Astrocyte of the cerebellum (primary cell): ENCODE measurements at regions not wholly inside any gene's neighbourhood (a gene's known extent, or its start where the extent isn't known, plus 50 kb on each side); places are given as distances from the start of the nearest gene placed in this dataset.

Experiments
- DNase-seq: peaks from one replicate; pipeline ENCODE4 v3.0.0-alpha.2; 2011; ENCODE audit warnings: low read depth
- H3K4me3 ChIP-seq: 2 replicates; pipeline ENCODE4 v1.5.1; 2011; ENCODE audit warnings: mild to moderate bottlenecking, low read depth, low read length, moderate library complexity
- CTCF ChIP-seq: IDR thresholded peaks from 2 replicates; pipeline ENCODE4 v1.5.1; 2012; ENCODE audit warnings: low read length, low read depth, moderate library complexity, mild to moderate bottlenecking; ENCODE audit errors: missing control alignments
- in situ Hi-C: cut with HindIII; loops from 2 replicates; pipeline ENCODE4 v1.10.0; 2017; ENCODE audit warnings: low sequenced_read_pairs

- H3K4me3 ChIP-seq = no peak overlapping the region
- DNase-seq = no peak
- in situ Hi-C loops = no loop called here
- no peak for TF ChIP-seq CTCF
Measured at GRCh38 chr2:236977063-236977851, 108.4 kb upstream of the COPS8 start.

GRCh38 chr2:236977852-236978398 lies 107.8 kb upstream of the COPS8 start:
- in situ Hi-C loops = no loop called here
- H3K4me3 ChIP-seq = no peak overlapping the region
- no peak for TF ChIP-seq CTCF
- no peak for DNase-seq

GRCh38 chr2:236979664-236980063 lies 106.0 kb upstream of the COPS8 start:
- in situ Hi-C loops = no loop called here
- no peak for TF ChIP-seq CTCF
- H3K4me3 ChIP-seq = no peak overlapping the region
- no peak for DNase-seq

GRCh38 chr2:236980961-236981360 lies 104.7 kb upstream of the COPS8 start:
- in situ Hi-C loops = no loop called here
- TF ChIP-seq CTCF = no peak
- no peak for DNase-seq
- H3K4me3 ChIP-seq = no peak overlapping the region

GRCh38 chr2:236981701-236982485 lies 103.8 kb upstream of the COPS8 start:
- in situ Hi-C loops = no loop called here
- no peak overlapping the region for H3K4me3 ChIP-seq
- no peak for TF ChIP-seq CTCF
- DNase-seq = no peak

- DNase-seq = no peak
- TF ChIP-seq CTCF = no peak
- no peak overlapping the region for H3K4me3 ChIP-seq
- in situ Hi-C loops = no loop called here
Measured at GRCh38 chr2:236982693-236983455, 102.8 kb upstream of the COPS8 start.
